Endothelial cell of umbilical vein (primary cell): ENCODE measurements at regions not wholly inside any gene's neighbourhood (a gene's known extent, or its start where the extent isn't known, plus 50 kb on each side); places are given as distances from the start of the nearest gene placed in this dataset.

Experiments
- BruUV-seq: library from RNA; stranded (reverse); fragments of 400-500 nt; replicated peaks from 2 replicates; lab custom pipeline; 2021; lab: Mats Ljungman, UMichigan
- CTCF ChIA-PET: fragments of 300-600, 350-600 bp; sonication (Branson Sonifier 250); formaldehyde crosslinking; loops from one replicate; lab custom pipeline; 2021; ENCODE audit warnings: antibody characterized with exemption, inconsistent platforms; lab: Charles Lee
- POLR2A ChIA-PET: fragments of 300-600, 350-600 bp; sonication (Branson Sonifier 250); formaldehyde crosslinking; loops from one replicate; lab custom pipeline; 2021; ENCODE audit warnings: antibody characterized with exemption, inconsistent platforms; lab: Charles Lee
- DNase-seq: peaks from one replicate; pipeline ENCODE4 v3.0.0-alpha.2; 2011; ENCODE audit warnings: low read depth, low spot score
- FAIRE-seq: peaks from 2 replicates; lab custom pipeline; 2011; peaks lifted over from hg19 to GRCh38; lab: Jason Lieb, UNC
- H2AFZ ChIP-seq: 2 replicates; pipeline ENCODE4 v1.6.0; 2012; ENCODE audit warnings: low read depth, low read length, control low read depth, inconsistent platforms
- H3K27ac ChIP-seq: 2 replicates; pipeline ENCODE4 v1.5.1; 2011; ENCODE audit warnings: low read depth, mild to moderate bottlenecking, control low read depth, low read length, moderate library complexity; ENCODE audit not compliant: insufficient read depth
- H3K27me3 ChIP-seq, 2 experiments: 2 replicates each; pipeline versions ENCODE4 v1.6.0 to v1.6.1; 2011; ENCODE audit warnings: low read length in 2 of 2, mixed read lengths in 1 of 2; ENCODE audit not compliant: control insufficient read depth in 2 of 2, insufficient read depth in 2 of 2
- H3K36me3 ChIP-seq, 2 experiments: 2 replicates in 1 of 2; 3 replicates in 1 of 2; pipeline ENCODE4 v1.5.1; 2011; ENCODE audit warnings: low read length in 2 of 2, mild to moderate bottlenecking in 1 of 2, moderate library complexity in 1 of 2; ENCODE audit not compliant: control insufficient read depth in 2 of 2, insufficient read depth in 2 of 2; ENCODE audit errors: extremely low read depth in 1 of 2
- H3K4me1 ChIP-seq: 3 replicates; pipeline ENCODE4 v1.5.1; 2011; ENCODE audit warnings: mild to moderate bottlenecking, low read length; ENCODE audit not compliant: control insufficient read depth, insufficient read depth; ENCODE audit errors: extremely low read depth
- H3K4me2 ChIP-seq: 2 replicates; pipeline ENCODE4 v1.6.1; 2011; ENCODE audit warnings: low read length, control low read depth, mixed read lengths; ENCODE audit not compliant: insufficient read depth
- H3K4me3 ChIP-seq, 3 experiments: fragments of 200-600 bp in 1 of 3; sonication (generic), shearing (Covaris generic) in 1 of 3; replicated peaks in 1 of 3; 2 replicates each; pipeline ENCODE4 v1.5.1; 2011 to 2016; ENCODE audit warnings: control low read depth in 3 of 3, low read length in 3 of 3, mild to moderate bottlenecking in 2 of 3, inconsistent platforms in 1 of 3, low read depth in 1 of 3, moderate library complexity in 1 of 3; ENCODE audit not compliant: insufficient read depth in 1 of 3
- H3K79me2 ChIP-seq: 2 replicates; pipeline ENCODE4 v1.6.0; 2012; ENCODE audit warnings: low read length, inconsistent platforms; ENCODE audit not compliant: control insufficient read depth, insufficient read depth
- H3K9ac ChIP-seq: replicated peaks from 2 replicates; pipeline ENCODE3; 2011; ENCODE audit warnings: low read length, control low read depth; ENCODE audit not compliant: insufficient read depth; ENCODE audit errors: extremely low read depth
- H3K9me1 ChIP-seq: replicated peaks from 3 replicates; pipeline ENCODE4 v1.6.0; 2011; ENCODE audit warnings: mild to moderate bottlenecking, low read length; ENCODE audit not compliant: control insufficient read depth, insufficient read depth; ENCODE audit errors: extremely low read depth
- H3K9me3 ChIP-seq: replicated peaks from 2 replicates; pipeline ENCODE4 v1.5.1; 2012; ENCODE audit warnings: low read length, inconsistent platforms; ENCODE audit not compliant: control insufficient read depth, insufficient read depth
- H4K20me1 ChIP-seq: replicated peaks from 2 replicates; pipeline ENCODE3; 2011; ENCODE audit warnings: mild to moderate bottlenecking, low read length; ENCODE audit not compliant: control insufficient read depth, insufficient read depth; ENCODE audit errors: extremely low read depth
- EZH2 ChIP-seq: IDR thresholded peaks from 2 replicates; pipeline ENCODE4 v1.6.1; 2012; ENCODE audit warnings: borderline replicate concordance, low read depth, mild to moderate bottlenecking, moderate library complexity, low read length, inconsistent platforms; ENCODE audit not compliant: severe bottlenecking
- FOS ChIP-seq: IDR thresholded peaks from 2 replicates; pipeline ENCODE4 v1.6.1; 2011; ENCODE audit warnings: mild to moderate bottlenecking, low read length, moderate library complexity, borderline replicate concordance; ENCODE audit not compliant: insufficient read depth
- GATA2 ChIP-seq: IDR thresholded peaks from 2 replicates; pipeline ENCODE4 v1.7.0; 2011; ENCODE audit warnings: low read depth, mild to moderate bottlenecking, moderate library complexity, mixed read lengths, low read length; ENCODE audit not compliant: insufficient read length, insufficient read depth
- JUN ChIP-seq: IDR thresholded peaks from 2 replicates; pipeline ENCODE4 v1.6.1; 2011; ENCODE audit warnings: borderline replicate concordance, low read depth; ENCODE audit not compliant: insufficient read length, insufficient read depth
- MYC ChIP-seq: IDR thresholded peaks from one replicate; pipeline ENCODE4 v1.6.1; 2011; ENCODE audit warnings: mild to moderate bottlenecking, low read depth, low read length
- POLR2A ChIP-seq: IDR thresholded peaks from 2 replicates; pipeline ENCODE4 v1.6.1; 2012; ENCODE audit warnings: low read depth, mild to moderate bottlenecking, control low read depth, low read length
- POLR2AphosphoS5 ChIP-seq: IDR thresholded peaks from 2 replicates; pipeline ENCODE4 v1.6.1; 2012; ENCODE audit warnings: low read depth, mild to moderate bottlenecking, control low read depth, low read length, moderate library complexity; ENCODE audit not compliant: insufficient read depth
- dilution Hi-C: fragments of 300-500 bp; cut with MboI; formaldehyde crosslinking; loops from one replicate; pipeline ENCODE4 v1.15.0; 2019; ENCODE audit warnings: low sequenced_read_pairs; ENCODE audit not compliant: extremely low pct_ligation_motif_present
- intact Hi-C: fragments of 100-400 bp; cut with micrococcal nuclease; formaldehyde crosslinking; loops from one replicate; pipeline ENCODE4 v1.10.0; 2022
- TF ChIP-seq, protein P1 (sequence below), 2 donors: IDR thresholded peaks; 1 replicate in 1 of 2; 2 replicates in 1 of 2; pipeline ENCODE4 v1.5.1; 2011; ENCODE audit warnings: low read length in 2 of 2, mild to moderate bottlenecking in 2 of 2, moderate library complexity in 2 of 2, control low read depth in 1 of 2, inconsistent platforms in 1 of 2, low read depth in 1 of 2; ENCODE audit not compliant: insufficient read depth in 1 of 2; ENCODE audit errors: extremely low read depth in 1 of 2
- TF ChIP-seq, protein P2 (sequence below): IDR thresholded peaks from 2 replicates; pipeline ENCODE4 v1.6.1; 2011; ENCODE audit not compliant: insufficient read depth, insufficient read length

DNA sequence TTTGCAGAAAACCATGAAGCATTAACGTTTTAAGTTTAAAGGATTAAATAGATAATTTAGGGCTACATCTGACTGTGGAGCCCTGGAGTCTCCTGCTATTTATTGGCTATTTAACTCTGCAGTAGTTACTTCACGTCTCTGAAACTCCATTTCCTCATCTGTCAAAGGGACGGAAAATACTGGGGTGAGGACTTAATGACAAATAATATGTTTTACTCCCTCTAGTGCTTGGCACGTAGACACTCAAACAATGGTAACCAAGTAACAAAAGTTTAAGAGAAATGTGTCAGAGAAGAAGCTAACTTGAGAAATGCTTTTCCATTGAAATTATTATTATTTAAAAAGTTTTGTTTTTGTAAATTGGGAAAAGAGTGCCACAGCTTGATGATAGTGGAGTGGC, 130.7 kb upstream of the RCN1 start:
- no peak overlapping the region for H2AFZ ChIP-seq
- H3K4me2 ChIP-seq: no peak overlapping the region
- no peak overlapping the region for H3K9ac ChIP-seq
- H3K9me3 ChIP-seq: no peaks in the 10 kb centered on the region
- intact Hi-C loops (no loop called here), dilution Hi-C loops (no loop called here)
- FAIRE-seq (no peak), DNase-seq (no peak)
- no TSS peak for BruUV-seq
- no peaks in the 10 kb centered on the region for H3K79me2 ChIP-seq
- H4K20me1 ChIP-seq: no peaks in the 10 kb centered on the region
- H3K4me1 ChIP-seq: no peaks in the 10 kb centered on the region
- H3K27ac ChIP-seq: no peak overlapping the region
- TF ChIP-seq, protein P1, sequence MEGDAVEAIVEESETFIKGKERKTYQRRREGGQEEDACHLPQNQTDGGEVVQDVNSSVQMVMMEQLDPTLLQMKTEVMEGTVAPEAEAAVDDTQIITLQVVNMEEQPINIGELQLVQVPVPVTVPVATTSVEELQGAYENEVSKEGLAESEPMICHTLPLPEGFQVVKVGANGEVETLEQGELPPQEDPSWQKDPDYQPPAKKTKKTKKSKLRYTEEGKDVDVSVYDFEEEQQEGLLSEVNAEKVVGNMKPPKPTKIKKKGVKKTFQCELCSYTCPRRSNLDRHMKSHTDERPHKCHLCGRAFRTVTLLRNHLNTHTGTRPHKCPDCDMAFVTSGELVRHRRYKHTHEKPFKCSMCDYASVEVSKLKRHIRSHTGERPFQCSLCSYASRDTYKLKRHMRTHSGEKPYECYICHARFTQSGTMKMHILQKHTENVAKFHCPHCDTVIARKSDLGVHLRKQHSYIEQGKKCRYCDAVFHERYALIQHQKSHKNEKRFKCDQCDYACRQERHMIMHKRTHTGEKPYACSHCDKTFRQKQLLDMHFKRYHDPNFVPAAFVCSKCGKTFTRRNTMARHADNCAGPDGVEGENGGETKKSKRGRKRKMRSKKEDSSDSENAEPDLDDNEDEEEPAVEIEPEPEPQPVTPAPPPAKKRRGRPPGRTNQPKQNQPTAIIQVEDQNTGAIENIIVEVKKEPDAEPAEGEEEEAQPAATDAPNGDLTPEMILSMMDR (IDR thresholded peaks at IDR 0.05; ENCODE audit: extremely low read depth in 1 of 2, insufficient read depth in 1 of 2, low read depth in 1 of 2, low read length in 2 of 2): no peak
- no peak for TF ChIP-seq JUN
- TF ChIP-seq GATA2: no peak
- TF ChIP-seq POLR2A: no peak
- no peak for TF ChIP-seq FOS
- TF ChIP-seq POLR2AphosphoS5: no peak
- TF ChIP-seq EZH2: no peak
- no peak for TF ChIP-seq MYC
- TF ChIP-seq, protein P2, sequence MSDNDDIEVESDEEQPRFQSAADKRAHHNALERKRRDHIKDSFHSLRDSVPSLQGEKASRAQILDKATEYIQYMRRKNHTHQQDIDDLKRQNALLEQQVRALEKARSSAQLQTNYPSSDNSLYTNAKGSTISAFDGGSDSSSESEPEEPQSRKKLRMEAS: no peak
- H3K27me3 ChIP-seq: no peaks in the 10 kb centered on the region
- H3K36me3 ChIP-seq: no peaks in the 10 kb centered on the region
- POLR2A ChIA-PET: interaction anchor here (0.6 kb wide), 1 partner anchor 613 kb away, joined by 3 read pairs; no protein-coding TSS in a partner anchor
- no peak overlapping the region for H3K4me3 ChIP-seq
- H3K9me1 ChIP-seq: no peaks in the 10 kb centered on the region
- CTCF ChIA-PET: interaction anchor here (1.2 to 4.6 kb wide), 6 partner anchors 31 to 721 kb away, joined by 3 to 81 read pairs (median 4); no protein-coding TSS in a partner anchor
